ENCODE measurements at regions not wholly inside any gene's neighbourhood (a gene's known extent, or its start where the extent isn't known, plus 50 kb on each side); places are given as distances from the start of the nearest gene placed in this dataset.

DNA sequence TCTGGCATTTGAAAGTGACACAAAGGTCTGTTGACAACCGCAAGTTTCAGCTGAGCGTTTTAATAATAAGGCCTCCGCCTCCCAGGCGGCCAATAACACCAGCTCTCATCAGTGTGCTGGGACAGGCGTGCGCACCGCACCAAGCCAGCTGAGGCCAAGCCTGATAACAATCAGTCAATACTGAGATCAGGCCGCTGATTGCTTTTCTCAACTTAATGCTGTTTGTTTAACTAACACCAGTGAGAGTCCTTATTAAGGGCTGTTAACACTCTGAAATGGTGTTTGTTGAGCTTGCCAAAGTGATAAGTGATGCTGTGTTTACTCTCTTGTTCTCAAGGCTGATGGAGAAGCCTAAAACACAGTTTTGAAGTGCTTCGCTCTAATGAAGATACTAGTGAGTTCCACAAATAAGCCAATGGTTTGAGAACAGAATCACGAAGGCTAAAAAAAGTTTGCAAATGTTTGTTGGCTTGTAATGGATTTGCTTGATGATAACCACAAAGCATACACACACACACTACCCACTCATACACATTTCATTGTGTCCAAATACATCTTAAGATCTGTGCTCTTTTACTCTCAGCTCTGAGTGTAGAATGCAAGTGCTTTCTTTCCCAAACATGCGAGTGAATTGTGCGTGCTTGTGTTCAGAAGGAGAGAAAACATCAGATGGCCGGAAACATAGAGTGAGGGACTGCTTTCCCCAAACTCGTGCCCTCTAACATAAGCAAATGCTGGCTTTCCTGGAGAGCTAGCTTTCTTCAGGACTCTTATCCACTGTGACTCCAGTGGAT lies 330.4 kb upstream of the KLF4 start:
- peak in 1 of 2 donors; percentile 28 for TF ChIP-seq POLR2AphosphoS5 (IDR thresholded peaks at IDR 0.05)
- no peak for TF ChIP-seq POLR2A (IDR thresholded peaks at IDR 0.05)
- TF ChIP-seq, protein P1, sequence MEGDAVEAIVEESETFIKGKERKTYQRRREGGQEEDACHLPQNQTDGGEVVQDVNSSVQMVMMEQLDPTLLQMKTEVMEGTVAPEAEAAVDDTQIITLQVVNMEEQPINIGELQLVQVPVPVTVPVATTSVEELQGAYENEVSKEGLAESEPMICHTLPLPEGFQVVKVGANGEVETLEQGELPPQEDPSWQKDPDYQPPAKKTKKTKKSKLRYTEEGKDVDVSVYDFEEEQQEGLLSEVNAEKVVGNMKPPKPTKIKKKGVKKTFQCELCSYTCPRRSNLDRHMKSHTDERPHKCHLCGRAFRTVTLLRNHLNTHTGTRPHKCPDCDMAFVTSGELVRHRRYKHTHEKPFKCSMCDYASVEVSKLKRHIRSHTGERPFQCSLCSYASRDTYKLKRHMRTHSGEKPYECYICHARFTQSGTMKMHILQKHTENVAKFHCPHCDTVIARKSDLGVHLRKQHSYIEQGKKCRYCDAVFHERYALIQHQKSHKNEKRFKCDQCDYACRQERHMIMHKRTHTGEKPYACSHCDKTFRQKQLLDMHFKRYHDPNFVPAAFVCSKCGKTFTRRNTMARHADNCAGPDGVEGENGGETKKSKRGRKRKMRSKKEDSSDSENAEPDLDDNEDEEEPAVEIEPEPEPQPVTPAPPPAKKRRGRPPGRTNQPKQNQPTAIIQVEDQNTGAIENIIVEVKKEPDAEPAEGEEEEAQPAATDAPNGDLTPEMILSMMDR (IDR thresholded peaks at IDR 0.05) = no peak
- peak in 1 of 4 donors; percentile 77 for TF ChIP-seq EP300 (IDR thresholded peaks at IDR 0.05)
